ENCODE measurements at regions not wholly inside any gene's neighbourhood (a gene's known extent, or its start where the extent isn't known, plus 50 kb on each side); places are given as distances from the start of the nearest gene placed in this dataset.

GRCh38 chr4:55251896-55252295 is 94.1 kb upstream of the SRD5A3 start:
- TF ChIP-seq CTCF (IDR thresholded peaks at IDR 0.05; ENCODE audit: low read depth, low read length) (no peak), EZH2phosphoT487 (IDR thresholded peaks at IDR 0.05; ENCODE audit: low read depth) (no peak)

All from OCI-LY3 (cell line).